SK-N-SH (cell line): ENCODE measurements at regions not wholly inside any gene's neighbourhood (a gene's known extent, or its start where the extent isn't known, plus 50 kb on each side); places are given as distances from the start of the nearest gene placed in this dataset.

Experiments
- CTCF ChIA-PET: fragments of 300-600, 350-600 bp; formaldehyde crosslinking; extraction: SDS; loops from one replicate; lab custom pipeline; 2021; lab: Yijun Ruan, JAX
- POLR2A ChIA-PET: fragments of 350-600 bp; sonication (Branson Sonifier 250); formaldehyde crosslinking; extraction: SDS; loops from one replicate; lab custom pipeline; 2020; ENCODE audit warnings: antibody characterized with exemption, inconsistent platforms; lab: Yijun Ruan, JAX
- DNase-seq: peaks from one replicate; pipeline ENCODE4 v3.0.0; 2012
- H2AFZ ChIP-seq: fragments of 200-600 bp; sonication (generic); 2 replicates; pipeline ENCODE4 v1.8.1; 2016; ENCODE audit warnings: antibody characterized with exemption, mild to moderate bottlenecking, low read depth
- H3F3A ChIP-seq: fragments of 200-600 bp; sonication (generic); replicated peaks from 2 replicates; pipeline ENCODE3; 2016; ENCODE audit warnings: antibody characterized with exemption, mild to moderate bottlenecking; ENCODE audit not compliant: insufficient read depth
- H3K27ac ChIP-seq, 2 experiments: fragments of 200-500 bp in 1 of 2; fragments of 200-600 bp in 1 of 2; sonication (Bioruptor generic) in 1 of 2; sonication (generic), shearing (Covaris generic) in 1 of 2; 2 replicates each; pipeline versions ENCODE4 v1.5.1 to v1.6.1; 2014 to 2016; ENCODE audit warnings: low read depth in 2 of 2, inconsistent platforms in 1 of 2, low read length in 1 of 2, mild to moderate bottlenecking in 1 of 2, mixed read lengths in 1 of 2
- H3K27me3 ChIP-seq: fragments of 200-600 bp; sonication (generic), shearing (Covaris generic); 2 replicates; pipeline ENCODE4 v1.6.1; 2016; ENCODE audit warnings: mixed run types; ENCODE audit not compliant: insufficient read depth
- H3K36me3 ChIP-seq, 2 experiments: fragments of 200-500 bp in 1 of 2; fragments of 200-600 bp in 1 of 2; sonication (Bioruptor generic) in 1 of 2; sonication (generic) in 1 of 2; replicated peaks in 1 of 2; 2 replicates each; pipeline versions ENCODE3 to v1.5.1; 2014 to 2016; ENCODE audit warnings: low read length in 1 of 2, mild to moderate bottlenecking in 1 of 2; ENCODE audit not compliant: insufficient read depth in 2 of 2, control insufficient read depth in 1 of 2
- H3K4me1 ChIP-seq, 2 experiments: fragments of 200-500 bp in 1 of 2; fragments of 200-600 bp in 1 of 2; sonication (Bioruptor generic) in 1 of 2; sonication (generic), shearing (Covaris generic) in 1 of 2; 2 replicates each; pipeline versions ENCODE4 v1.5.1 to v1.6.1; 2014 to 2016; ENCODE audit warnings: low read depth in 1 of 2, low read length in 1 of 2, mixed run types in 1 of 2; ENCODE audit not compliant: insufficient read depth in 2 of 2, control insufficient read depth in 1 of 2
- H3K4me2 ChIP-seq: fragments of 200-600 bp; sonication (generic), shearing (Covaris generic); 2 replicates; pipeline ENCODE4 v1.6.1; 2017; ENCODE audit warnings: mixed run types
- H3K4me3 ChIP-seq, 2 experiments: fragments of 200-500 bp in 1 of 2; fragments of 200-600 bp in 1 of 2; sonication (Bioruptor generic) in 1 of 2; sonication (generic), shearing (Covaris generic) in 1 of 2; 2 replicates each; pipeline versions ENCODE4 v1.5.1 to v1.8.1; 2014 to 2016; ENCODE audit warnings: low read depth in 2 of 2, inconsistent platforms in 1 of 2, low read length in 1 of 2, mild to moderate bottlenecking in 1 of 2, mixed read lengths in 1 of 2, moderate library complexity in 1 of 2
- H3K79me2 ChIP-seq: fragments of 200-600 bp; sonication (generic); 2 replicates; pipeline ENCODE4 v1.8.1; 2017; ENCODE audit warnings: mild to moderate bottlenecking; ENCODE audit not compliant: insufficient read depth
- H3K9ac ChIP-seq: fragments of 200-600 bp; sonication (generic); 2 replicates; pipeline ENCODE4 v1.6.1; 2017; ENCODE audit warnings: mixed run types
- H3K9me2 ChIP-seq: fragments of 200-600 bp; sonication (generic); 2 replicates; pipeline ENCODE4 v1.6.1; 2017; ENCODE audit warnings: mixed run types
- H3K9me3 ChIP-seq: fragments of 200-600 bp; sonication (generic); 2 replicates; pipeline ENCODE4 v1.6.1; 2017; ENCODE audit warnings: mixed run types, mild to moderate bottlenecking, moderate library complexity
- H4K20me1 ChIP-seq: fragments of 200-600 bp; sonication (generic); 2 replicates; pipeline ENCODE4 v1.6.1; 2017; ENCODE audit warnings: mild to moderate bottlenecking, mixed run types; ENCODE audit not compliant: insufficient read depth
- CHD2 ChIP-seq: fragments of 150-350 bp; IDR thresholded peaks from 2 replicates; pipeline ENCODE4 v1.6.1; 2018; ENCODE audit warnings: low read length; ENCODE audit not compliant: partially characterized antibody
- EZH2phosphoT487 ChIP-seq: fragments of 200-600 bp; sonication (generic); IDR thresholded peaks from 2 replicates; pipeline ENCODE4 v1.6.1; 2017; ENCODE audit warnings: low read depth, mixed run types, mild to moderate bottlenecking, antibody characterized with exemption, moderate library complexity, borderline replicate concordance
- FOXM1 ChIP-seq: IDR thresholded peaks from 2 replicates; pipeline ENCODE4 v1.4.0; 2012; ENCODE audit warnings: low read depth, mild to moderate bottlenecking
- JUND ChIP-seq: IDR thresholded peaks from 2 replicates; pipeline ENCODE4 v1.4.0; 2012
- MEF2A ChIP-seq: IDR thresholded peaks from 2 replicates; pipeline ENCODE4 v1.4.0; 2012; ENCODE audit warnings: low read depth, borderline replicate concordance
- MXI1 ChIP-seq: IDR thresholded peaks from 2 replicates; pipeline ENCODE4 v1.6.1; 2012; ENCODE audit warnings: mild to moderate bottlenecking, low read depth, low read length, improper control_type of control experiment
- RCOR1 ChIP-seq: fragments of 150-350 bp; IDR thresholded peaks from 2 replicates; pipeline ENCODE4 v1.6.1; 2017; ENCODE audit warnings: antibody characterized with exemption, low read length
- SMC3 ChIP-seq: IDR thresholded peaks from 2 replicates; pipeline ENCODE4 v1.6.1; 2012; ENCODE audit warnings: low read depth, low read length, improper control_type of control experiment
- TAF1 ChIP-seq: IDR thresholded peaks from 2 replicates; pipeline ENCODE4 v1.6.1; 2012; ENCODE audit warnings: low read depth, mild to moderate bottlenecking, low read length, moderate library complexity, borderline replicate concordance
- TCF12 ChIP-seq: IDR thresholded peaks from 2 replicates; pipeline ENCODE4 v1.4.0; 2012
- TEAD4 ChIP-seq: IDR thresholded peaks from 2 replicates; pipeline ENCODE4 v1.4.0; 2012; ENCODE audit warnings: mild to moderate bottlenecking, borderline replicate concordance; ENCODE audit not compliant: insufficient read depth
- YY1 ChIP-seq: IDR thresholded peaks from 2 replicates; pipeline ENCODE4 v1.4.0; 2012; ENCODE audit warnings: low read depth, mild to moderate bottlenecking
- WGBS: methylation state at CpG from one replicate; pipeline ENCODE4 v1.1.6; 2017; ENCODE audit warnings: low lambda C conversion rate; 5-methylcytosine and 5-hydroxymethylcytosine counted together
- TF ChIP-seq, protein P1 (sequence below): IDR thresholded peaks from 2 replicates; pipeline ENCODE4 v1.4.0; 2012; ENCODE audit warnings: low read depth, borderline replicate concordance
- TF ChIP-seq, protein P2 (sequence below): IDR thresholded peaks from 2 replicates; pipeline ENCODE4; 2012
- TF ChIP-seq, protein P3 (sequence below): IDR thresholded peaks from 2 replicates; pipeline ENCODE4 v1.4.0; 2012; ENCODE audit warnings: low read depth
- TF ChIP-seq, protein P4 (sequence below): IDR thresholded peaks from 2 replicates; pipeline ENCODE4 v1.4.0; 2012; ENCODE audit warnings: low read depth, borderline replicate concordance

DNA sequence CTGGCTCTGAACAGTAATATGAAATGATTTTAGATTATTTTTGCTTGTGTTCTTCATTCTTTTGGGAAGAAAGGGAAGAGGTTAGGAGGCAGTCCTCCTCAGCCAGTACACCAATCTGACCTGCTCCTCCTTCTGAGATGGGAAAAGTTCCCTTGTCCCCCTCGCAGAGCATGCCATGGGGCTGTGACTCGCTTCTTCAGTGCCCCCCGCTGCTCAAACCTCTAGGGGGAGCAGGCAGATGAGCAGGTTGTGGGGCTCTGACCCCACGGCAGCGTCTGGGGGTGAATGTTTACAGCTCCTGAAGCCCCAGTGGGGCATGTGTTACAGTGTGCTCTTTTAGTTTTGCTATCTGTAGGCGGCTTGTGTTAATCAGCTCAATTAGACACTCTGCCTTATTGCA, 50.9 kb upstream of the KLF9 start:
- no peak overlapping the region for H2AFZ ChIP-seq
- no peaks in the 10 kb centered on the region for H3K79me2 ChIP-seq
- WGBS = 83% methylated on average over 4 of the region's 6 CpGs
- POLR2A ChIA-PET = no interaction called here
- no peaks in the 10 kb centered on the region for H3K27me3 ChIP-seq
- CTCF ChIA-PET = no interaction called here
- H3K9ac ChIP-seq = no peak overlapping the region
- no peak overlapping the region for H3K27ac ChIP-seq
- H4K20me1 ChIP-seq = no peaks in the 10 kb centered on the region
- H3K36me3 ChIP-seq = no peaks in the 10 kb centered on the region
- no peak for DNase-seq
- H3F3A ChIP-seq = peaks cover 8% of the 10 kb centered on the region
- no peaks in the 10 kb centered on the region for H3K9me3 ChIP-seq
- no peaks in the 10 kb centered on the region for H3K9me2 ChIP-seq
- no peaks in the 10 kb centered on the region; a peak in 1 of 4 replicates for H3K4me1 ChIP-seq
- no peak overlapping the region for H3K4me2 ChIP-seq
- H3K4me3 ChIP-seq = no peak overlapping the region
- TF ChIP-seq JUND (no peak), FOXM1 (no peak), TAF1 (no peak), TEAD4 (no peak), EZH2phosphoT487 (no peak), SMC3 (no peak), YY1 (no peak), MXI1 (no peak), RCOR1 (no peak), TCF12 (no peak), MEF2A (no peak), CHD2 (no peak)
- TF ChIP-seq, protein P1, sequence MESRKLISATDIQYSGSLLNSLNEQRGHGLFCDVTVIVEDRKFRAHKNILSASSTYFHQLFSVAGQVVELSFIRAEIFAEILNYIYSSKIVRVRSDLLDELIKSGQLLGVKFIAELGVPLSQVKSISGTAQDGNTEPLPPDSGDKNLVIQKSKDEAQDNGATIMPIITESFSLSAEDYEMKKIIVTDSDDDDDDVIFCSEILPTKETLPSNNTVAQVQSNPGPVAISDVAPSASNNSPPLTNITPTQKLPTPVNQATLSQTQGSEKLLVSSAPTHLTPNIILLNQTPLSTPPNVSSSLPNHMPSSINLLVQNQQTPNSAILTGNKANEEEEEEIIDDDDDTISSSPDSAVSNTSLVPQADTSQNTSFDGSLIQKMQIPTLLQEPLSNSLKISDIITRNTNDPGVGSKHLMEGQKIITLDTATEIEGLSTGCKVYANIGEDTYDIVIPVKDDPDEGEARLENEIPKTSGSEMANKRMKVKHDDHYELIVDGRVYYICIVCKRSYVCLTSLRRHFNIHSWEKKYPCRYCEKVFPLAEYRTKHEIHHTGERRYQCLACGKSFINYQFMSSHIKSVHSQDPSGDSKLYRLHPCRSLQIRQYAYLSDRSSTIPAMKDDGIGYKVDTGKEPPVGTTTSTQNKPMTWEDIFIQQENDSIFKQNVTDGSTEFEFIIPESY = no peak
- TF ChIP-seq, protein P2, sequence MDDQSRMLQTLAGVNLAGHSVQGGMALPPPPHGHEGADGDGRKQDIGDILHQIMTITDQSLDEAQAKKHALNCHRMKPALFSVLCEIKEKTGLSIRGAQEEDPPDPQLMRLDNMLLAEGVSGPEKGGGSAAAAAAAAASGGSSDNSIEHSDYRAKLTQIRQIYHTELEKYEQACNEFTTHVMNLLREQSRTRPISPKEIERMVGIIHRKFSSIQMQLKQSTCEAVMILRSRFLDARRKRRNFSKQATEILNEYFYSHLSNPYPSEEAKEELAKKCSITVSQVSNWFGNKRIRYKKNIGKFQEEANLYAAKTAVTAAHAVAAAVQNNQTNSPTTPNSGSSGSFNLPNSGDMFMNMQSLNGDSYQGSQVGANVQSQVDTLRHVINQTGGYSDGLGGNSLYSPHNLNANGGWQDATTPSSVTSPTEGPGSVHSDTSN = no peak
- TF ChIP-seq, protein P3, sequence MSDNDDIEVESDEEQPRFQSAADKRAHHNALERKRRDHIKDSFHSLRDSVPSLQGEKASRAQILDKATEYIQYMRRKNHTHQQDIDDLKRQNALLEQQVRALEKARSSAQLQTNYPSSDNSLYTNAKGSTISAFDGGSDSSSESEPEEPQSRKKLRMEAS = no peak
- TF ChIP-seq, protein P4, sequence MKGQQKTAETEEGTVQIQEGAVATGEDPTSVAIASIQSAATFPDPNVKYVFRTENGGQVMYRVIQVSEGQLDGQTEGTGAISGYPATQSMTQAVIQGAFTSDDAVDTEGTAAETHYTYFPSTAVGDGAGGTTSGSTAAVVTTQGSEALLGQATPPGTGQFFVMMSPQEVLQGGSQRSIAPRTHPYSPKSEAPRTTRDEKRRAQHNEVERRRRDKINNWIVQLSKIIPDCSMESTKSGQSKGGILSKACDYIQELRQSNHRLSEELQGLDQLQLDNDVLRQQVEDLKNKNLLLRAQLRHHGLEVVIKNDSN = no peak
- TF ChIP-seq, all 33 proteins: peak for 0
